Stimulated activated CD4-positive, alpha-beta T cell treated with anti-CD3 and anti-CD28 coated beads, Interleukin-4, amount 100 ng/mL, for 24 hours (primary cell): ENCODE measurements at regions not wholly inside any gene's neighbourhood (a gene's known extent, or its start where the extent isn't known, plus 50 kb on each side); places are given as distances from the start of the nearest gene placed in this dataset.
"Not testable (repeated sequence)": the region's sequence is repeated elsewhere in the genome, so short reads cannot be mapped to it uniquely, and the experiment has no call there.

ENCODE experiments used
- DNase-seq: peaks from one replicate; pipeline ENCODE4 v3.0.0-alpha.2; 2020

DNA sequence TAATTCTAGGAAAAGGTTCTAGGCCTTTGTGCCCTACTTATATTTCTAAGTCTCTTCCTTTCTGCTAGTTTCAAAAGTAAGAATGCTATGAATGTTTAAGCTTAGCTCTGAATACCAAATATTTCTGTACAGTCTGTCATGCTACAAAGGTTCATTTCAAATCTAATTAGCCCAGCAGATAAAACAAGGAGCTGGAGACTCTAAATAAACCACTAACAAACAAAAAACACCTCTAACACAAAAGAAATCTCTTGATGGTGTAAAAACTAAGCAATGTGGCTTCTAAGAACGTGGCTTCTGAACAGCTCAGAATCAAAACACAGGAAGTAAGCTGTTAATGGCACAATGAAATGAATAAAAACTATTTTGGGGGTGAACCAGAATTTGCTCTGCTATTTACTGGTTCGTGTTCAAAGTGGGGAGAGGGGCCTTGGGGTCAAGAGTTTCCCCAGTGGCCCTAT lies 198.3 kb downstream of the BCAS1 start:
- no peak for DNase-seq

DNA sequence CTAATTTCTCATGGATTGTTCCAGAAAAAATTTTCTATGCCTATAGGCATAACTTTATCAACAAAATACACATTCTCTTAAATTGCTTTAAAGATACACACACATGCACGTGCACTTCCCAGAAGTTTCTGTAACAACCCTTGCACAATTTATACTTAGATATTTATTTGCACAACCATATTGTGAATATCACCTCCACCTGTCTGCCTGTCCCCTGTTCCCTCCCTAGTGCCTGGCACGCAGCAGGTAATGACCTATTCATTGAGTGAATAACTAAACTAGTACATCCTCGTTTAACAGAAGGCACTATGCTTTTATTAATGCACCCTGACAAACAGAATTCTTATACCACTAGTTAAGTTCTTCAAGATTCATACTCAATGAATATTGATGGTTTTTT lies 198.9 kb downstream of the BCAS1 start:
- DNase-seq: no peak

DNA sequence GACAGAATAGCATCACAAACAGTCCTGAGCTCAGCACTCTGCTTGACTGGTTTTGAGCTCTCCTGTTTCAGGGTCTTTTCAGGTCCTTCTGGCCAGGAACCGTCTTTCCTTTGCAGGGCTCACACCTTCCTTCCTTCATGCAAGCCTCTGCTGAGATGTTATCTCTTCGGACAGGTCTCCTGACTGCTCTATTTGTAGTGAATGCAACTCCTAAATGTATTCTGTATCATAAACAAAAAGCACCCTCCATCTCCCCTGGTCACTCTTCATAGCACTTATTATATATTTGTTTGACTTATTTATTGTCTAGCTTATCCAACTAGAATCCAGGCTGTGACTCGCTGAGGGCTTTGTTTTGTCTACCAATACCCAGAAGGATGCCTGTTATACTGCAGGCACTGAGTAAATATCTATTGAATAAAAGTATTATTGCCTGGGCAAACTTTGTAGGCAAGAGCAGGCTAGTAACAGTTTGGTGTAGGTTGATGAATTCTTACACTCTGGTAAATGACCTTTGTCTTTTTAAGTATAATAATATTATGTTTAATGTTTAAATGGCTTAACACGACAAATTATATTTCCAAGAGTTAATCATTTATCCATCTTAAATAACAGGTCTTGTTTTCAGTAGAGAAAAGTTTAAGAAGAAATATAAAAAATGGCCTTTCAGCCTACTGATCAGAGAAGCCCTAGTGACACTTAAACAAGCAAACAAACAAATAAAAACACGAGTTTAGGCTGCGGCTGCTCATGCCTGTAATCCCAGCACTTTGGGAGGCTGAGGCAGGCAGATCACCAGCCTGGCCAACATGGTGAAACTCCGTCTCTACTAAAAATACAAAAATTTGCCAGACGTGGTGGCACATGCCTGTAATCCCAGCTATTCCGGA lies 199.7 kb downstream of the BCAS1 start:
- no peak for DNase-seq

DNA sequence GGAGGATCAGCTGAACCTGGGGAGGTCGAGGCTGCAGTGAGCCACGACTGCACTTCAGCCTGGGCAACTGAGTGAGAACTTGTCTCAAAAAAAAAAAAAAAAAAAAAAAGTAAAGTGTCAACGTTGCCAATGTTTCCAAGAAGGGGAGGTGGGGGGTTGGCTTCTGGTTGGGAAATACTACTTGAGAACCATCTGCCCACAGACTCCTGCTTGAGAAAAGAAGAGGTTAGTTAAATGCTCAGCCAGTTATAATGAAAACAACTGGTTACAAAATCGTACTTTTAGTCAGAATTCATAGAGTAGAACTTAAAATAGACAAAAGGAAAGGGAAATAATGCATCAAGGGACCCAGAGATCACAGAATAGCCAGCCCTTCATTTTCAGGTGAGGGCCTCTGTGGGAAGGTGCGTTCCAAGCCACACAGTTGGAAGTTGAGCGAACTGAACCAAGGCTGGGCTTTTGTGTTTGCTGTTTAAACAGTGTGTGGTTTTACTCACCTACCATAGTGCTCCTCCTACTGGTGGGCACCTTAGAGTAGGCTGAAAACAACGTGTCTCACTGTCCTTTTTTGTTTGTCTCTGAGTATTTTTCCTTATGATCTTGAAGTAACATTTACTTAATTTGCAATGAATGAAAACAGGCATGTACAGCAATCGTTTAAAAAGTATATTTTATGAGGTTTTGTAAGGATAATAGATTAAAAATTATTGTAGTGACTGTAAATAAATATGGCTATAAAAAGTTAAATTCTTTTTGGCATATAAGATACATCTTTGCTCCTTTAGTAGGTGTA lies 200.7 kb downstream of the BCAS1 start:
- peak; percentile 79 for DNase-seq

DNA sequence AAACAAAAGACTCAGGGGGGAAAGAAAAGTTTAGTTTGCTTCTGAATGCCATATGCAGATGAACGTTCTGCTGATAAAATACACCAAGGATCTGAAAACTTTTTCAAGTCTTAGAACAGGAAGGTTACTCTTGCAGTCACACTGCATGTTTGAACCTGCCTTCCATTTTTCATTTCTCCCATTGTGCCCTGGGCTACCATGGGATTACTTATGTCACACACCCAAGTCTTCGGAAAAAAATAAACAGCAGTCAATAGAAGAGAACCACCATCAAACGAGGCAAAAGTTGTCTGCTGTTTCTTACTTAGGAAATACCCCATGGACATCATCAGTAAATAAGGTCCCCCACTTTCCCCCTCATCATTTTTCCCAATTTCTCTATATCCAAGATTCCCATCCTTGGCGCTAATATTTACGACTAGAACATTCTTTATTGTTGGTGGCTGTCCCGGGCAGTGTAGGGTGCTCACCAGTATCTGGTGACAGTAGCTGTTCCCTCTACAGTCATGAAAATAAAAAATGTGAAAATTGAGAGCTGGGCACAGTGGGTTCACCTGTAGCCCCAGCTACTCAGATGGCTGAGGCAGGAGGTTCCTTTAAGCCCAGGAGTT lies 202.5 kb downstream of the BCAS1 start:
- no peak for DNase-seq

DNA sequence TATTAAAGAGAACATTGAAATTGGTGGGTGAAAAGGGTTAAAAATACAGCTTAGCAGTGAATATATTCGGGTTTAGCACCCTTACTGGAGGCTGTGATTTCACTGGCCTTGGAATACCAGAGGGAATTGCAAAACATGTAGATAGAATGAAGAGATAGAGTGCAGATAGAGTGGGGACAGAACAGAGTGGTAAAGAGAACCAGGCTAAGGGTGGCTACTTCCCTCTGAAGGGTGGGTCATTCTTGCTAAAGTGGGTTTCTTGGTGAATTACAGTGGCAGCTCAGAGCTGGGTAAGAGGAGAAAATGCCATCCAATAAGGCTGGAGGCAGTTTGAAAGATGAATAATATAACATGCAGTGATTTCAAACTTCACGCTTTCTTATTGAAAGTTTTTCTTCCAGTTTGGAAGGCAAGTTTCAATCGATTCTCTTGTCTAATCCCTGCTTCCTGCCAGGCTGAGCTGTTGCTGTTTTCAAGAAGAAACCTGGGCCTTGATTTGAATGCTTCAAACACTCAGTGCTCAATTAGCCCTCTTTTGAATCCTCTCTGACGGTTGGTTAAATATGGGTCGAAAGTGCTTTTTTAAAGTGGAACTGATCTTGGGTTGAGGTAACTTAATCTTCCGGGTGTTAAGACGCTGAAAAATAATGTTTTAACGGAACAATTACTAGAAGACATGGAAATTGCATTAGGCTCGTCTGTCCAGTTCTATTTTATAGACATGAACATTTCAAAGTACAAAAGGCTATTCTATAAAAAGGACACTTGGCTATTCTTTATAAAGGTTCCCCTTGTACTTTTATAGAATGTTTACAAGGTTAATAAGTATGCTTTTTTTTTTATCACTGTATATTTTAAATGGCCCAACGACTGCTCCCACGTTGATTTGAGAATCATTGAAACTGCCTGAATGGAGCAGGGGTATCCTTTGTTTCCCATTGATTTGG lies 203.3 kb downstream of the BCAS1 start:
- DNase-seq: no peak

DNA sequence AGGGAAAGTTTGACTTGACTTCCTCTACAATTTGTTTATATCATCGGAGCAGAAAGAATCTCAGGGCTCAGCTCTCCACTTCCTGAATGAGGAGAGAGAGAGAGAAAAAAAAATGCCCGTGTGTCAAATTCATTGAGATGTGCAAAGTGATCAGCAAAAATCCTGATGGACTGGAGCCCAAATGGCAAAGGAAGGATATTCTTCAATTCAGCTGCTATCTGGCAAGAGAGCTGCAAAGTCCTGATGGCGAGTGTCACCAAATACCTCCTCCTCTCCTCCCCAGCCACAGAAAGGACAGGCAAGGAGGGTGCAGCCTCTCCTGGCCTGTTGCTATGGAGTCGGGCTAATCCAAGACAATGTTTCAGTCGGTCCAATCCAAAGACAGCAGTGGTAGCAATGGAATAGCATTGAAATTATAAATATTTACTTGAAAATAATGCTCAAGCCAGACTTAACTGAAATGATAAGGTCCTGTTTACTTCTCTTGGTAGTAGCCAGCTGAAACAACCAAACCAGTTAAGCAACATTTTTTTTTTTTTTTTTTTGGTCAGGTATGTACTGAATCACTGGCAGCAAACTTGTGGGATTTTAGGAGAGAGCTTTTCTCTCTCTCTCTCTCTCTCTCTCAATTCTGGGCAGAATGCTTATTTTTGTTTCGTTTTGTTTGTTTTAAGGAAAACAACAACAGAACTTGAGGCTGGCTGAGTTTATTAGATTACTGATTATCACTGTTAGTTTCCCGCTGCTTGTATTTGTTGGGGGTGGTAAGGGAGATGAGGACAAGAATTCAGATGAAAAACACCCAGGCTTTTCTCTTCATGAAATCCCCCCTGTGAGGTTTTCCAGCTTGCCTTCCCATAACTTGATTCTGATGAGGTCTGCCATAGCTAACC lies 204.2 kb downstream of the BCAS1 start:
- no peak for DNase-seq

DNA sequence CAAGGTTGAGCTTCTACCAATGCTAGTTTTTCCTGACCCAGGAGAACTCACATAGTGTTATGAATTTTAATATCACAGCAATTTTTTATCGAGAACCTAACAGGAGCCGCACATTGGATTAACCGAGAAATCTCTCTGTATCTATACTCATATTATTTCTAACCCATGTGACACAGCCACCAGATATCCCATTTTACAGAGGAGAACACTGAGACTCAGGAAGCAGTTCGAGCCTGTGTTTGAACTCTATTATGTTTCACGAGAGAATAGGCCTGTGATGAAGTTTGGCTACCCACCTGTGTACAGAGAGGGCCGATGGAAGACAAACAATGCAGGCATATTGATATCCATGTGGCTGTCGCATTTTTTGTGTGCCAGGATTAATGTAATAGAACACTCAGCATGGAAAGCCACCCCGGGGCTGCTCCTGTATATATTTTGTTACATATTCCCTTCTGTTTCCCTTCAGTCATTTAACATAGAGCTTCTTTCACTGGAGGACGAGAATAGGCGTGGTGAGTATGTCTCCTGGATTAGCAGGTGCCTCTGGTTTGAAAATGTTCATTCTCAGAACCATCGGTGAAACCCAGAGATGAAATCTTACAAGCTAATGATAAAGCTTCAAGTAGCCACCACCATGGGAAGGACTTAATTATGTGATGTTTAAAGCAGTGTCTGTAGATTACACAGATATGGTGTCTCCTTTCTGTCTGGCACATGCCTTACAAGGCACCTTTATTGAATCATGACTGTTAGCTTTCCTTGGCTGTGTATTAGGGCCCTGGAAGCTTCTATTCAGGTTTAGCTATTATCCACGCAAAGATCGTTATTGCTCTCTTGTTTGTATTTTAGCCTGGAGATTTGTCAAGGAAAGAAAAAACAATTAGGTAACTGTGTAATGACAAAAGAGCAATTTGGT lies 205.4 kb downstream of the BCAS1 start:
- DNase-seq: not testable (repeated sequence)

DNA sequence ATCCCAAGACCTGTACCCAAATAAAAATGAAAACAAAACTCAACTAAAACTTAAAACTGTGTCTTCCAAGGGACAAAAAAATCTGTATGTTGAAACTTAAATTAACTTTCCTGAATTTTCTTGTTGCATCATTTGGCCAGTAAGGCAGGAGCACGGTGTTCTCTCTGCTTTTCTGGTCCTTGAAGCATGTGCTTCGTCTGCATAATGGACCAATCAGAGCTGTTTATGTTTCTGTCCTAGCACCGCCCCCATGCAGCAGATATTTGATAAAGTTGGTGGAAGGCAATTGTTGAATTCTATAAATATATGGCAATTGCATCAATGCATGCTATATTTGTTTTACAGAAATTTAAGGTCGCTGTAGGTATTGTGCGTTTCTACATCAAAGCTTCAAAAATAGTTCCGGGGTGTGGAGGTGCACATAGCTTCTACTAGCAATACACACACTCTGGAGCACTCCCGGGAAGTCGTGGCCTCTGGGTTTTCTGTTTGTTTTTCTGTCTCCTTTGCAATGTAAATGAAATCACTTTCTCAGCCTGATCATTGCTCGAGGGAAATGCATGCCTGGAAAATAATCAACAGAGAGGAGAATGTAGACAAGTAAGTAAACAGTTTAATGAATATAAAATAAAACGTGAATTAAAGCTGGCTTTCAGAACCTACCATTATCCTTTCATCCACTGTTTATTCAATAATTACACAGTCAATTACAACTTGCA lies 206.3 kb downstream of the BCAS1 start:
- DNase-seq: not testable (repeated sequence)

DNA sequence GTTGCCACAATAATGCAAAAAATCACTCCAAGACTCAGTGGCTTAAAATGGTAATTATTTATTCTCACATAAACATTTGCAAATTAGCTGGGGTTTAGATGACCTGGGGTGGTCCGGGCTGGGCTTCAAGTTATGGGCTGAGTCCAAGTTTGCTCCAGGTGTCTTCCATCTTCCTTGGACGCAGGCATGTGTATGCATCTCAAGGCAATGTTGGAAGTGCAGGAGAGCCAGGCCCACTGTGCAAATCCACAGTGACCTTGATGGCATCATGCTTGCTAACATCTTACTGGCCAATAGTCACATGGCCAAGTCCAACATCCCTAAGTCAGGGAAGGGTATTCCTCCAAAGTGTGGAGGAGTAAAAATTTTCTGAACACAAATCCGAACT lies 206.9 kb downstream of the BCAS1 start:
- DNase-seq: not testable (repeated sequence)

DNA sequence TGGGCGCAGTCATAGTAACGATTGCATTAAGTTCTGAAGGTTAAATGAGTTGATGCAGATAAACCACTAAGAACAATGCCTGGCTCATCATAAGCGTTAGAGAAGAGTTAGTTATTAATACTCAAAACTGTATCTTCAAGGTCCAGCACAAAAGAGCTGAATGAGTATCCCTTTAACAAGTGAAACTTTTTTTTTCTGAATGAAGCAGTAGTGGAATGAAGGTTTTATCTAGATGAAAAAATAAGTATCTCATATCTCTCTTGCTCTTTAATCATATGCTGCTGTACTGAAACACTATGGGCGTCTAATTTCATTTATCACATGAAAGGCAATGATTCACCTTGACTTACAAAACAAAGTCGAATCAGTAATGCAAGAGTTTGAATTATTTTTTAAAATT lies 207.4 kb downstream of the BCAS1 start:
- DNase-seq: not testable (repeated sequence)

DNA sequence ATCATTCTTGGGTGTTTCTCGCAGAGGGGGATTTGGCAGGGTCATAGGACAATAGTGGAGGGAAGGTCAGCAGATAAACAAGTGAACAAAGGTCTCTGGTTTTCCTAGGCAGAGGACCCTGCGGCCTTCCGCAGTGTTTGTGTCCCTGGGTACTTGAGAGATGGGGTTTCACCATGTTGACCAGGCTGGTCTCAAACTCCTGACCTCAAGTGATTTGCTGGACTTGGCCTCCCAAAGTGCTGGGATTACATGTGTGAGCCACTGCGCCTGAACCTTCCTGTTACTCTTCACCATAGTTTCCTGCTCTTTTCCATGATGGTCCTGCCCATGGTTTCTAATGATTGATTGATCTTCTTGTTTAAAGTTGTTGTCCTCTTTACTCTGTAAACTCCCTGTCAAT lies 207.9 kb downstream of the BCAS1 start:
- not testable (repeated sequence) for DNase-seq

DNA sequence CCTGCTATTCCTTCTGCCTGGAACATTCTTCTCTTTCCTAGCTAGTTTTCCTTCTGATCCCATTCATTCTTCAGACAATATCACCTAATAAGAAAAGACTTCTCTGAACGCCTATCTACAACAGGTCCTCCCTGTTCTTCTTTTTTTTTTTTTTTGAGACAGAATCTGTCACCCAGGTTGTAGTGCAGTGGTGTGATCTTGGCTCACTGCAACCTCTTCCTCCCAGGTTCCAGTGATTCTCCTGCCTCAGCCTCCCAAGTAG lies 208.3 kb downstream of the BCAS1 start:
- DNase-seq: not testable (repeated sequence)

DNA sequence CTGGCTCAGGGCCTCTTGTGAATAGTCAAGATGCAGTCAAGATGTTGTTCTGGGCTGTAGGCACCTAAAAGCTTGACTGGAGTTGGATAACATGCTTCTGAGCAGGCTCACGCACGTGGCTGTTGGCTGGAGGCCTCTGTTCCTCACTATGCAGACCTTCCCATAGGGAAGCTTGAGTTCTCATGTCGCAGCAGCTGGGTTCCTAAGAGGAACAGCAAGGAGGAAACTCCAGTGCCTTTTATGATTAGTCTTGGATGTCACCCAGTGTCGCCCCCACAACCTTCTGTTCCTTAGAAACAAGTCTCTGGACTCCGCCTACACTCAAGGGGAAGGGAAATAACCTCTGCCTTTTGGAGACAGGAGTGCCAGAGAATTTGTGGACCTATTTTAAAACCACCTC lies 210.7 kb downstream of the BCAS1 start:
- no peak for DNase-seq

DNA sequence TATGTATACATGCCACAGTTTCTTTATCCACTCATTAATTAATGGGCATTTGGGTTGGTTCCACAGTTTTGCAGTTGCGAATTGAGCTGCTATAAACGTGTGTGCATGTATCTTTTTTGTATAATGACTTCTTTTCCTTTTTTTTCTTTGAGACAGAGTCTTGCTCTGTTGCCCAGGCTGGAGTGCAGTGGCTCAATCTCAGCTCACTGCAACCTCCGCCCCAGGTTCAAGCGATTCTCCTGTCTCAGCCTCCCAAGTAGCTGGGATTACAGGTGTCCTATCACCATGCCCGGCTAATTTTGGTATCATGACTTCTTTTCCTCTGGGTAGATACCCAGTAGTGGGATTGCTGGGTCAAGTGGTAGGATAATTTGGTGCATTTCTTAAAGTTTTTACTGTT lies 211.4 kb downstream of the BCAS1 start:
- DNase-seq: not testable (repeated sequence)

DNA sequence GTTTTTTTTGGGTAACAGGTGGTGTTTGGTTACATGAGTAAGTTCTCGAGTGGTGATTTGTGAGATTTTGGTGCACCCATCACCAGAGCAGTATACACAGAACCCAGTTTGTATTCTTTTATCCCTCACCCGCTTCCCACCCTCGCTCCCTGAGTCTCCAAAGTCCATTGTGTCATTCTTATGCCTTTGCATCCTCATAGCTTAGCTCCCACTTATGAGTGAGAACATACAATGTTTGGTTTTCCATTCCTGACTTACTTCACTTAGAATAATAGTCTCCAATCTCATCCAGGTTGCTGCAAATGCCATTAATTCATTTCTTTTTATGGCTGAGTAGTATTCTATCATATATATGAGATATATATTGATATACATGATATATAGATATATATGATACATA lies 211.9 kb downstream of the BCAS1 start:
- DNase-seq: not testable (repeated sequence)

DNA sequence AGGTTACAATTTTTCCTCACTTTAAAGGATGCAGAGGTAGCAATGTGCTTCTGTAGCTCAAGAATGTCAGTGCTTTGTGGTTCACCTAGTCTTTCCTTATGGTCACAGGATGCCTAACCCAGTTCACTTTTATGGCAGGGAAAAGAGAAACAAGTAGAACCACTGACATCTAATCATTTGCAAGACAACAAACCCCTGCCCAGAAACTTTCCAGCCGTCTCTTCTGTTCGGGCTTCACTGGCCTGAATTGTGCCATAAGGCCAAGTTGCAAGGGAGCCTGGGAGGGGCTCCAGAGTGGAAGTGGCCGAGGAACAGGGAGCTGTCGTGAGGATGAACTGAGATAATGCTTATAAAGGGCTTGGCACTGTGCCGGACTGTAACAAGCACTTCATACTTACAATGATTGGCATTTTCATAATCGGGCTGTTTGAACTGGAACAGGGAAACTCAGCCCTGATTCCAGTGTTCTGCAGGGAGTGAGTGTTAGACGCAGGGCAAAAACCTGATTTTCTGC lies 212.6 kb downstream of the BCAS1 start:
- DNase-seq: no peak

DNA sequence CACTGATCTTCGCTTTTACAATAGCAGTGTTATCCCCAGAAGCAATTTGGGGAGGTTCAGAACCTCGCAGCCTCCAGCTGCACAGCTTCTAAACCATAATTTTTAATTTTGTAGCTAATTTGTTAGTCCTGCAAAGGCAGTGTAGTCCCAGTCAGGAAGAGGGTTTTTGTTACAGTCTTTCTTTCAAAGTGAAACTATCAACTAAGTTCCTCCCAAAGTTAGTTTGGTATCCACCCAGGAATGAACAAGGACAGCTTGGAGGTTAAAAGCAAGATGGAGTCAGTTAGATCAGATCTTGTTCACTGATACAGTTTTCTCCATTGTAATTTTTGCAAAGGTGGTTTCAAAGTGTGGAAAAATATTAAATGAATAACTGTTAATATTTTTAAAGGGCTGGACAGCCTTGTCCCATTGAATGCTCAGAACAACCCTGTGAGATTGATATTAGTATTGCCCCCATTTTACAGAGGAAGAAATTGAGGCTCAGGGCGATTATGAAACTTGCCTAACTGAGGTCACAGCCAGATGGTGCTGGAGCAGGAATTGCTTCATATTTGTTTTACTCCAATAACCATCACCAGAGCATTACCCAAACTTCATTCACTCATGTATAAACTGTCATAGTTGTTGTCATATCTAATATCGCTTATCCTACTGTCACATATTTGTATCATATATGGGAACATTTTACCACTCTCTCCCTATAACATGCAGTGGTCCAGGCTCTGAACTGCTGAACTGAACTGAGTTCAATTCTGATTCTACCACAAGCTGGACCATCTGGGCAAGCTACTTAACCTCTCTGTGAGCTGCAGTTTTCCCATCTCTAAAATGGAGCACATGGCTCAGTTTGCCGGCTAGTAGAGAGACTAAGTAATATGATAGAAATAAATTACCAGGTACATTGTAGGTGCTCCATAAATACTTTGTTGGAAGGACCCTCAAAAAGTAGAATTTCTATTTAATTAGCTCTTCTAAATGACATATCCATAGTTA lies 213.8 kb downstream of the BCAS1 start:
- DNase-seq: no peak
